ENCODE measurements at regions not wholly inside any gene's neighbourhood (a gene's known extent, or its start where the extent isn't known, plus 50 kb on each side); places are given as distances from the start of the nearest gene placed in this dataset.

DNA sequence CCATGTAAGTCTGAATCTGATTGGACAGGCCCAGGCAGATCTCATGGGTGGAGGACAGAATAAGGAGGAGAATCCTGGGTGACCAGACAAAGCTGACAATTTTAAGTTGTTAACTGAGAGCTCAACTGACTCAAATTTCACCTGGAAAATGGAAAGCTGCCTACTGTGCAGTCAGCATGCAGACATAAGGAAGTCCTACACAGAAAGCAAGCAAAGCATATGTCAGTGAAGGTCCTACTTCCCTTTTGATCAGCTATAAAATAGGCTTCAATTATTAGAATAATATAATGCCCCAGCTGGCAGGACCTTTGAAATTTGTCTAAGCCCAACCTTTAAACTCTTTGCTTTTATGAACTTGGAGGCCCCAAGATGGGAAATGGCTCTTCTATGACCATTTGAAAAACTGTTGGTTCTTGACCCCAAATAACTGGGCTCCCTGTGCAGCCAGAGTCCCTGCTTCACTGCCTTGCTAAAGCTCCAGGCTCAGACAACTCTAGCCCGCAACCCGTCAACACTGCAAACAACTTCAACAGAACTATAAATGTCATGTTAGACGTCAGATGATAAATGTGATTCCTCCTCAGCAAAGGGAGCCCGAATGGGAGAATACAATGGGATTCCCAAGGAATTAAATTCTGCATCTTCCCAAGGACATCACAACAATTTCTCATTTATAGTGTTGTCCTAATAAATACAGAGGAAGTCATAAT, 118.9 kb upstream of the ADRA1B start:
- TF ChIP-seq CTCF (IDR thresholded peaks at IDR 0.05; ENCODE audit: low read length) (no peak), EZH2 (optimal IDR thresholded peaks at IDR 0.05; ENCODE audit: low read depth, low read length) (no peak), EZH2phosphoT487 (IDR thresholded peaks at IDR 0.05; ENCODE audit: low read length) (no peak)

GRCh38 chr5:159799701-159800100, 116.6 kb upstream of the ADRA1B start:
- H3K4me3 ChIP-seq (ENCODE audit: low read length) = no peak overlapping the region
- no peaks in the 10 kb centered on the region for H3K4me1 ChIP-seq (ENCODE audit: low read length)
- H3K79me2 ChIP-seq (ENCODE audit: low read length) = no peaks in the 10 kb centered on the region
- no peaks in the 10 kb centered on the region for H3K27me3 ChIP-seq (replicated peaks; ENCODE audit: insufficient read depth, low read length)
- no peak overlapping the region for H3K4me2 ChIP-seq (ENCODE audit: low read depth, low read length)
- no peak for DNase-seq
- H3K27ac ChIP-seq (ENCODE audit: low read length) = no peak overlapping the region
- TF ChIP-seq EZH2 (optimal IDR thresholded peaks at IDR 0.05; ENCODE audit: low read depth, low read length) = no peak
- no peak for TF ChIP-seq CTCF (IDR thresholded peaks at IDR 0.05; ENCODE audit: low read length)
- no peak for TF ChIP-seq EZH2phosphoT487 (IDR thresholded peaks at IDR 0.05; ENCODE audit: low read length)
- H2AFZ ChIP-seq (ENCODE audit: low read length) = no peak overlapping the region
- no peaks in the 10 kb centered on the region for H3K9me2 ChIP-seq (replicated peaks; ENCODE audit: insufficient read depth, low read length)
- no peak overlapping the region for H3K9ac ChIP-seq (ENCODE audit: low read length)
- no peaks in the 10 kb centered on the region for H3K36me3 ChIP-seq (replicated peaks; ENCODE audit: insufficient read depth, low read length)
- H4K20me1 ChIP-seq (ENCODE audit: insufficient read depth, low read length) = no peaks in the 10 kb centered on the region
- no peaks in the 10 kb centered on the region for H3F3A ChIP-seq (ENCODE audit: insufficient read depth, low read length)
- H3K9me3 ChIP-seq (replicated peaks; ENCODE audit: insufficient read depth, low read length) = no peaks in the 10 kb centered on the region

More for the DNA sequence above, 118.9 kb upstream of the ADRA1B start:
- Histone ChIP-seq H3K27me3 (replicated peaks; ENCODE audit: insufficient read depth, low read length) (no peaks in the 10 kb centered on the region), H3K4me2 (ENCODE audit: low read depth, low read length) (no peak overlapping the region), H3K9me3 (replicated peaks; ENCODE audit: insufficient read depth, low read length) (no peaks in the 10 kb centered on the region), H3K4me3 (ENCODE audit: low read length) (no peak overlapping the region), H3K27ac (ENCODE audit: low read length) (no peak overlapping the region), H2AFZ (ENCODE audit: low read length) (no peak overlapping the region), H3K36me3 (replicated peaks; ENCODE audit: insufficient read depth, low read length) (no peaks in the 10 kb centered on the region), H3K4me1 (ENCODE audit: low read length) (no peaks in the 10 kb centered on the region), H3K9ac (ENCODE audit: low read length) (no peak overlapping the region), H3K9me2 (replicated peaks; ENCODE audit: insufficient read depth, low read length) (no peaks in the 10 kb centered on the region), H3K79me2 (ENCODE audit: low read length) (no peaks in the 10 kb centered on the region), H3F3A (ENCODE audit: insufficient read depth, low read length) (no peaks in the 10 kb centered on the region), H4K20me1 (ENCODE audit: insufficient read depth, low read length) (no peaks in the 10 kb centered on the region)
- DNase-seq = no peak

DNA sequence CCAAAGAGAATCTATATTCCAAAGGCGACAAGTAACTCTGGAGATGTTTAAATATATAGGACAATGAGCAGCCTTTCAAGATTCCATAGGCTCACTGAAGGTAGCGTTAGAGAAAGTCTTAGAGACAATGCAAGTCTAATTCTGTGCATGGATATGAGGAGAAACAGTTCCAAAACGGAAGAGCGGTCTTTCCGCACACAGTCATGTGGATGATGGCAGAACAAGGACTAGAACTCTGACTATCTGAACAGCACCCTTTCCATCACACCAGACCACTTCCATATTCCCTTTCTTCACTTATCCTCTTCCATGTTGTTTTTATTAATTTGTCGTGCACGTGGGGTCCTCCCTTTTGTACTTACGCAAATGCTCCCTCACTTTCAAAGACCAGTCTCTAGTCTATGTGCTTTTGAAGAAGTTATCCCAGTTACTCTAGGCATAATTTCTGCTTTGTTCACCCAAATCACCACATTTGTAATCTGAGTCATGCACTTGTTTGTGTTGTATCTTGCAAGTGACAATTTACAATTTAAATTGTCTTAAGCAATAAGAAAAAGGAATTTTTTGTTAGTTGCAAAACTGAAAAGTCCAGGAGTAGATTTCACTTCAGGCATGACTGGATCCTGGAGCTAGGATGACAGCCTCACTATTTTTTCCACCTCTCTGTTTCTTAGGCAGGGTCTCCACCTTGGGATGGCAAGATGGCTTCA, 116.0 kb upstream of the ADRA1B start:
- Histone ChIP-seq H3K9me2 (replicated peaks; ENCODE audit: insufficient read depth, low read length) (no peaks in the 10 kb centered on the region), H2AFZ (ENCODE audit: low read length) (no peak overlapping the region), H3K9me3 (replicated peaks; ENCODE audit: insufficient read depth, low read length) (no peaks in the 10 kb centered on the region), H3K27me3 (replicated peaks; ENCODE audit: insufficient read depth, low read length) (no peaks in the 10 kb centered on the region), H3F3A (ENCODE audit: insufficient read depth, low read length) (no peaks in the 10 kb centered on the region), H3K4me3 (ENCODE audit: low read length) (no peak overlapping the region), H3K79me2 (ENCODE audit: low read length) (no peaks in the 10 kb centered on the region), H3K4me1 (ENCODE audit: low read length) (no peaks in the 10 kb centered on the region), H3K4me2 (ENCODE audit: low read depth, low read length) (no peak overlapping the region), H3K36me3 (replicated peaks; ENCODE audit: insufficient read depth, low read length) (no peaks in the 10 kb centered on the region), H3K9ac (ENCODE audit: low read length) (no peak overlapping the region), H4K20me1 (ENCODE audit: insufficient read depth, low read length) (no peaks in the 10 kb centered on the region), H3K27ac (ENCODE audit: low read length) (no peak overlapping the region)
- TF ChIP-seq EZH2 (optimal IDR thresholded peaks at IDR 0.05; ENCODE audit: low read depth, low read length) (no peak), CTCF (IDR thresholded peaks at IDR 0.05; ENCODE audit: low read length) (no peak), EZH2phosphoT487 (IDR thresholded peaks at IDR 0.05; ENCODE audit: low read length) (no peak)
- DNase-seq = no peak
